Liver (tissue), 8 donors: ENCODE measurements at regions not wholly inside any gene's neighbourhood (a gene's known extent, or its start where the extent isn't known, plus 50 kb on each side); places are given as distances from the start of the nearest gene placed in this dataset.

ENCODE experiments used
- DNase-seq: peaks from one replicate; pipeline ENCODE4 v3.0.0-alpha.2; 2017; ENCODE audit warnings: low spot score
- H3K27ac ChIP-seq, 2 donors: one replicate each; pipeline ENCODE4 v1.7.0; 2013; ENCODE audit warnings: inconsistent platforms in 2 of 2, low read length in 2 of 2, control low read depth in 1 of 2, low read depth in 1 of 2, mild to moderate bottlenecking in 1 of 2
- H3K27me3 ChIP-seq, 4 donors: one replicate each; pipeline versions ENCODE4 v1.6.1 to v1.7.0; 2013; ENCODE audit warnings: low read length in 3 of 4, inconsistent platforms in 1 of 4, mild to moderate bottlenecking in 1 of 4, moderate library complexity in 1 of 4; ENCODE audit not compliant: control insufficient read depth in 4 of 4, insufficient read depth in 4 of 4
- H3K36me3 ChIP-seq, 4 donors: one replicate each; pipeline versions ENCODE4 v1.6.1 to v1.7.0; 2013; ENCODE audit warnings: low read length in 3 of 4, mild to moderate bottlenecking in 3 of 4, low read depth in 1 of 4, moderate library complexity in 1 of 4; ENCODE audit not compliant: control insufficient read depth in 4 of 4, insufficient read depth in 3 of 4
- H3K4me1 ChIP-seq, 4 donors: one replicate each; pipeline versions ENCODE4 v1.6.1 to v1.7.0; 2013; ENCODE audit warnings: low read length in 3 of 4, mild to moderate bottlenecking in 3 of 4, moderate library complexity in 1 of 4; ENCODE audit not compliant: control insufficient read depth in 4 of 4, insufficient read depth in 4 of 4
- H3K4me3 ChIP-seq, 3 donors: one replicate each; pipeline versions ENCODE4 v1.6.1 to v1.7.0; 2013; ENCODE audit warnings: low read length in 3 of 3, control low read depth in 1 of 3, low read depth in 1 of 3, mild to moderate bottlenecking in 1 of 3
- H3K9ac ChIP-seq, 2 donors: one replicate each; pipeline ENCODE4 v1.7.0; 2013; ENCODE audit warnings: low read length in 2 of 2, mild to moderate bottlenecking in 2 of 2, moderate library complexity in 2 of 2, control low read depth in 1 of 2, low read depth in 1 of 2
- H3K9me3 ChIP-seq, 4 donors: one replicate each; pipeline versions ENCODE4 v1.6.1 to v1.7.0; 2013; ENCODE audit warnings: low read length in 3 of 4; ENCODE audit not compliant: control insufficient read depth in 4 of 4
- ATF3 ChIP-seq: IDR thresholded peaks from 2 replicates; pipeline ENCODE4 v1.6.1; 2016; ENCODE audit warnings: antibody characterized with exemption
- CTCF ChIP-seq: fragments of 150-350 bp; IDR thresholded peaks from 2 replicates; pipeline ENCODE4 v1.5.1; 2017; ENCODE audit warnings: improper control_type of control experiment, low read depth, low read length; ENCODE audit not compliant: missing input control
- EGR1 ChIP-seq, 2 donors: IDR thresholded peaks; 2 replicates each; pipeline ENCODE4 v1.6.1; 2016 to 2018; ENCODE audit warnings: antibody characterized with exemption in 2 of 2, low read depth in 2 of 2
- FOXA1 ChIP-seq: IDR thresholded peaks from 2 replicates; pipeline ENCODE4 v1.6.1; 2016; ENCODE audit warnings: antibody characterized with exemption
- FOXA2 ChIP-seq: IDR thresholded peaks from 2 replicates; pipeline ENCODE4 v1.6.1; 2016; ENCODE audit warnings: antibody characterized with exemption
- GABPA ChIP-seq, 2 donors: IDR thresholded peaks in 1 of 2; conservative IDR thresholded peaks in 1 of 2; 2 replicates each; pipeline ENCODE4 v1.6.1; 2016; ENCODE audit warnings: antibody characterized with exemption in 2 of 2, mild to moderate bottlenecking in 1 of 2, moderate library complexity in 1 of 2
- HNF4A ChIP-seq, 2 donors: conservative IDR thresholded peaks; 2 replicates each; pipeline ENCODE4 v1.6.1; 2016; ENCODE audit warnings: antibody characterized with exemption in 2 of 2, mild to moderate bottlenecking in 2 of 2
- HNF4G ChIP-seq: IDR thresholded peaks from 2 replicates; pipeline ENCODE4 v1.6.1; 2016; ENCODE audit warnings: antibody characterized with exemption
- JUND ChIP-seq, 2 donors: IDR thresholded peaks; 2 replicates each; pipeline ENCODE4 v1.6.1; 2016; ENCODE audit warnings: antibody characterized with exemption in 2 of 2
- MAX ChIP-seq: IDR thresholded peaks from 2 replicates; pipeline ENCODE4 v1.6.1; 2016; ENCODE audit warnings: antibody characterized with exemption
- NR2F2 ChIP-seq: IDR thresholded peaks from 2 replicates; pipeline ENCODE4 v1.6.1; 2016; ENCODE audit warnings: antibody characterized with exemption
- RAD21 ChIP-seq, 2 donors: IDR thresholded peaks; 2 replicates each; pipeline ENCODE4 v1.6.1; 2016; ENCODE audit warnings: antibody characterized with exemption in 2 of 2, mild to moderate bottlenecking in 2 of 2
- REST ChIP-seq: IDR thresholded peaks from 2 replicates; pipeline ENCODE4 v1.6.1; 2016; ENCODE audit warnings: antibody characterized with exemption, mild to moderate bottlenecking
- RXRA ChIP-seq, 2 donors: IDR thresholded peaks; 2 replicates each; pipeline ENCODE4 v1.6.1; 2017 to 2018; ENCODE audit warnings: antibody characterized with exemption in 2 of 2, mild to moderate bottlenecking in 1 of 2
- SP1 ChIP-seq: IDR thresholded peaks from 2 replicates; pipeline ENCODE4 v1.6.1; 2018; ENCODE audit warnings: antibody characterized with exemption, mild to moderate bottlenecking
- TAF1 ChIP-seq: conservative IDR thresholded peaks from 2 replicates; pipeline ENCODE4 v1.6.1; 2016; ENCODE audit warnings: antibody characterized with exemption, mild to moderate bottlenecking
- YY1 ChIP-seq: IDR thresholded peaks from 2 replicates; pipeline ENCODE4 v1.6.1; 2016; ENCODE audit warnings: antibody characterized with exemption, mild to moderate bottlenecking
- ZBTB33 ChIP-seq: IDR thresholded peaks from 2 replicates; pipeline ENCODE4 v1.6.1; 2016; ENCODE audit warnings: antibody characterized with exemption
- WGBS: extraction: QIAGEN DNeasy Blood & Tissue Kit; methylation state at CpG from one replicate; pipeline ENCODE4 v1.1.7; 2013; 5-methylcytosine and 5-hydroxymethylcytosine counted together
- donor health status: healthy.
- donor health status: healthy.
- donor health status: healthy.
- donor health status: healthy.
- donor health status: healthy.

GRCh38 chr3:165404357-165405027, 208.3 kb upstream of the SLITRK3 start:
- Histone ChIP-seq H3K27me3 (no peaks in the 10 kb centered on the region), H3K4me3 (no peak overlapping the region), H3K36me3 (no peaks in the 10 kb centered on the region), H3K9me3 (no peaks in the 10 kb centered on the region), H3K27ac (no peak overlapping the region), H3K9ac (no peak overlapping the region), H3K4me1 (no peaks in the 10 kb centered on the region)
- 75% methylated on average over 4 of the region's 4 CpGs for WGBS
- no peak for DNase-seq
- TF ChIP-seq FOXA2 (no peak), ATF3 (no peak), HNF4A (conservative IDR thresholded peaks at IDR 0.05) (no peak), SP1 (no peak), RAD21 (IDR thresholded peaks at IDR 0.05) (peak; percentile 46 to 51), CTCF (peak; percentile 3)

- no peaks in the 10 kb centered on the region for H3K36me3 ChIP-seq
- no peak overlapping the region for H3K9ac ChIP-seq
- H3K27ac ChIP-seq: no peak overlapping the region
- H3K4me3 ChIP-seq: no peak overlapping the region
- H3K9me3 ChIP-seq: no peaks in the 10 kb centered on the region
- WGBS: 77% methylated on average over 4 of the region's 4 CpGs
- no peak for DNase-seq
- no peaks in the 10 kb centered on the region for H3K27me3 ChIP-seq
- H3K4me1 ChIP-seq: no peaks in the 10 kb centered on the region
- TF ChIP-seq CTCF (no peak), RXRA (IDR thresholded peaks at IDR 0.05) (no peak), YY1 (no peak), JUND (IDR thresholded peaks at IDR 0.05) (no peak), NR2F2 (no peak), FOXA1 (no peak), ATF3 (no peak), ZBTB33 (no peak), EGR1 (IDR thresholded peaks at IDR 0.05; ENCODE audit: low read depth in 2 of 2) (no peak), SP1 (no peak), HNF4A (conservative IDR thresholded peaks at IDR 0.05) (no peak), TAF1 (no peak), MAX (no peak), GABPA (IDR thresholded peaks at IDR 0.05 in 1 of 2, conservative IDR thresholded peaks at IDR 0.05 in 1 of 2) (no peak), REST (no peak), FOXA2 (no peak), HNF4G (no peak), RAD21 (IDR thresholded peaks at IDR 0.05) (no peak)
Observed at GRCh38 chr3:165403666-165404065, 207.5 kb upstream of the SLITRK3 start.
